Glutamatergic neuron (in vitro differentiated cells): ENCODE measurements at regions not wholly inside any gene's neighbourhood (a gene's known extent, or its start where the extent isn't known, plus 50 kb on each side); places are given as distances from the start of the nearest gene placed in this dataset.

ENCODE experiments used
- DNase-seq: peaks from one replicate; pipeline ENCODE4 v3.0.0; 2022
- H3K27ac Mint-ChIP-seq: one replicate; pipeline ENCODE4 v1.8.0; 2020; ENCODE audit warnings: mild to moderate bottlenecking, mixed read lengths, inconsistent platforms; ENCODE audit not compliant: unreplicated experiment
- H3K27me3 Mint-ChIP-seq: one replicate; pipeline ENCODE4 v1.8.0; 2020; ENCODE audit warnings: mild to moderate bottlenecking, moderate library complexity, mixed read lengths, inconsistent platforms; ENCODE audit not compliant: unreplicated experiment
- H3K36me3 Mint-ChIP-seq: one replicate; pipeline ENCODE4 v1.8.0; 2020; ENCODE audit warnings: mild to moderate bottlenecking, mixed read lengths, inconsistent platforms; ENCODE audit not compliant: unreplicated experiment
- H3K4me1 Mint-ChIP-seq: one replicate; pipeline ENCODE4 v1.8.0; 2020; ENCODE audit warnings: mild to moderate bottlenecking, low read depth, mixed read lengths, inconsistent platforms; ENCODE audit not compliant: unreplicated experiment
- H3K4me3 Mint-ChIP-seq: one replicate; pipeline ENCODE4 v1.8.0; 2020; ENCODE audit warnings: mild to moderate bottlenecking, mixed read lengths, inconsistent platforms; ENCODE audit not compliant: unreplicated experiment
- H3K9me3 Mint-ChIP-seq: one replicate; pipeline ENCODE4 v1.8.0; 2020; ENCODE audit warnings: mild to moderate bottlenecking, moderate library complexity, mixed read lengths, inconsistent platforms; ENCODE audit not compliant: unreplicated experiment
- CTCF ChIP-seq: fragments of 200-600 bp; sonication (generic); IDR thresholded peaks from one replicate; pipeline ENCODE4 v1.5.0; 2021; ENCODE audit not compliant: partially characterized antibody, unreplicated experiment

DNA sequence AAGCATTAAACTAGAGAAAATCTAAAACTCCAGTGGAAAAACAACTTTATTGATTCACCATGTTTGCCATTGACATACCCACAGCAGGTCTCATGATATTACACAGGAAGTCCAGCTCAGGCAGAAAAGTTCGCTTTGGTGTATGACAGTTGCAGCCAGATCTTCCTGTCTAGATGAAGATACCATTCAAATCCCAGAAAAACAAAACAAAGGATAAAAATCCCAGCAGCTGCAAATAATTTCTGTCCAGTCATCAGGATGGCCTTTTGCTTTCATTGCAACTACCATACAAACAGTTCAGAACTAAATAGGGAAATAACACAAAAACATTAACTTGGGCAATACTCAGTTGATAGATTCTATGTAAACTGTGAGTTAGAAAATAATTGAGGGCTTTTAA, 136.0 kb upstream of the NREP start:
- no peaks in the 10 kb centered on the region for H3K4me1 Mint-ChIP-seq
- H3K27me3 Mint-ChIP-seq: peaks cover 3% of the 10 kb centered on the region
- no peak overlapping the region for H3K27ac Mint-ChIP-seq
- H3K4me3 Mint-ChIP-seq: no peak overlapping the region
- peaks cover 15% of the 10 kb centered on the region for H3K36me3 Mint-ChIP-seq
- no peak for DNase-seq
- TF ChIP-seq CTCF: no peak
- peaks cover 5% of the 10 kb centered on the region for H3K9me3 Mint-ChIP-seq

GRCh38 chr5:111887706-111888105, 130.7 kb upstream of the NREP start:
- H3K36me3 Mint-ChIP-seq: peaks cover 15% of the 10 kb centered on the region
- H3K9me3 Mint-ChIP-seq: peaks cover 6% of the 10 kb centered on the region
- no peaks in the 10 kb centered on the region for H3K4me1 Mint-ChIP-seq
- H3K27me3 Mint-ChIP-seq: peaks cover 3% of the 10 kb centered on the region
- no peak for TF ChIP-seq CTCF
- no peak overlapping the region for H3K27ac Mint-ChIP-seq
- no peak overlapping the region for H3K4me3 Mint-ChIP-seq
- DNase-seq: no peak

DNA sequence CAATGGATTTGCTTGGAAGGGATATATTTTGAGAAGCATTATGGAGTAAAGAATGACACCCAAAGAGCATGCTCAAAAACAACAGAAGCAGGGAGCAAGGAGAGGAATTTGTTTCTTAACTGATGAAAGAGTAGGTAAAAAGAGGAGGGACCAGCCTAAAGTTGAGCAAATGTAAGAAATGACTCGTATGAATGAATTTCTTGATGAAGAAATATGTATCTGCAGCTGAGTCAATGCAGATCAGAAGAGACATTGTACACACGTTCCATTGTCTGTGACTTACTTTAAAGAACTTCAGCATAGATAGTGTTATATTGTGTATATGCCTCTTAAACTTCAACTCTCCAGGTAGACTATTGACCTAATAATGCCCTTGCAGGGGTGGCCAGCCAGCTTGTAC, 112.7 kb upstream of the NREP start:
- Mint-ChIP-seq H3K4me1 (no peaks in the 10 kb centered on the region), H3K27me3 (no peaks in the 10 kb centered on the region), H3K4me3 (no peak overlapping the region), H3K27ac (no peak overlapping the region), H3K36me3 (no peaks in the 10 kb centered on the region), H3K9me3 (no peaks in the 10 kb centered on the region)
- no peak for TF ChIP-seq CTCF
- no peak for DNase-seq

GRCh38 chr5:111865356-111865755, 108.4 kb upstream of the NREP start:
- TF ChIP-seq CTCF: no peak
- no peaks in the 10 kb centered on the region for H3K36me3 Mint-ChIP-seq
- DNase-seq: no peak
- H3K4me3 Mint-ChIP-seq: no peak overlapping the region
- no peaks in the 10 kb centered on the region for H3K27me3 Mint-ChIP-seq
- H3K9me3 Mint-ChIP-seq: peaks cover under 1% of the 10 kb centered on the region
- H3K27ac Mint-ChIP-seq: no peak overlapping the region
- no peaks in the 10 kb centered on the region for H3K4me1 Mint-ChIP-seq

DNA sequence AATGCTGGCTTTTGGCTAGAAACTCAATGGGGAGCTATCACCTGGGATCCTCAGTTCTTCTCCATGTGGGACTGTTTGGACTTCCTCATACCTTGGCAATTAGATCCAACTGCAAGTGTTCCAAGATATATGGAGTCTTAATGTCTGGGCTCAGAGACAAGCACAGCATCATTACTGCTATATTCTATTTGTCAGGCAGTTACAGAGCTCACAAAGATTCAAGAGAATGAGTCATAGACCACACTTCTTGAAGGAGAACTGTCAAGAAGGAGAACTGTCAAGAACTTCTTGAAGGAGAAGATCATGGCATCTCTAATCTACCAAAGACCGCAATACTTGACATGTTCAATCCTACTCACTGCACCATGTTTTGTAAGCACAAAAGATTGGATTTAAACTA, 106.8 kb upstream of the NREP start:
- no peak overlapping the region for H3K27ac Mint-ChIP-seq
- no peak for TF ChIP-seq CTCF
- H3K9me3 Mint-ChIP-seq: peaks cover 1% of the 10 kb centered on the region
- H3K4me3 Mint-ChIP-seq: no peak overlapping the region
- no peaks in the 10 kb centered on the region for H3K36me3 Mint-ChIP-seq
- DNase-seq: no peak
- H3K4me1 Mint-ChIP-seq: no peaks in the 10 kb centered on the region
- H3K27me3 Mint-ChIP-seq: no peaks in the 10 kb centered on the region
